Stimulated activated CD8-positive, alpha-beta memory T cell treated with anti-CD3 and anti-CD28 coated beads, Interleukin-4, amount 100 ng/mL, for 48 hours (primary cell): ENCODE measurements at regions not wholly inside any gene's neighbourhood (a gene's known extent, or its start where the extent isn't known, plus 50 kb on each side); places are given as distances from the start of the nearest gene placed in this dataset.
"Not testable (repeated sequence)": the region's sequence is repeated elsewhere in the genome, so short reads cannot be mapped to it uniquely, and the experiment has no call there.

Experiments
- DNase-seq: peaks from one replicate; pipeline ENCODE4 v3.0.0-alpha.2; 2020

GRCh38 chr11:93032580-93032979 lies 63.1 kb downstream of the MTNR1B start:
- no peak for DNase-seq

- DNase-seq = no peak
Observed at GRCh38 chr11:93033093-93033492, 63.6 kb downstream of the MTNR1B start.

DNA sequence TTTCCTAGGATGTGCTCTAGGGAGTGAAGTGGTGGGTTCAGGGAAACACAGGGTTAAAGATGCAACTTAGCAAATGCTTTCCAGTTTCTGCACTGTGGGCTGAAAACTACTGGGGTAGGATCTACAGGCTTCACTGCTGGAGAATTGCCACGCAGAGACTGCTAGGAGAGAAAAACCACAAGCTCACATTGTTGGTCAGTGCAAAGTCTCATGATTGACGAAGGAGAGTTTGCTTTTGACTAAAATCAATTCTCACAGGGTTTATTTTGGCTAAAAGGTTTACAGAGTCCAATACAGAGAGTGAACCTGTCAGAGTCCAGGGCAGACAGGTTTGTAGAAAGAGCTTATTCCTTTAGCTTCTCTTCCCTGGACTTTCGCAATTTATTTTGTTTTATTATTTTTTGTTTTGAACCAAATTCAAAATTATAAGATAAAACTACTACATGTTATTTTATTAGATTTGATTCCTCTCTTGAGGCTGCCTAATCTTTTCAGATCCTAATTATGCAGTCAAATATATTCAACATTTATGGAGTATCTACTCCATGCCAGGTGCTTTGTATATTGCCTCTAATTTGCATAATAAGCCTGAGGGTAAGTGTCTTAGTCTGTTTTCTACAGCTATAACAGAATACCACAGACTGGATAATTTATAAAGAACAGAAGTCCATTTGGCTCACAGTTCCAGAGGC lies 64.7 kb downstream of the MTNR1B start:
- no peak for DNase-seq

DNA sequence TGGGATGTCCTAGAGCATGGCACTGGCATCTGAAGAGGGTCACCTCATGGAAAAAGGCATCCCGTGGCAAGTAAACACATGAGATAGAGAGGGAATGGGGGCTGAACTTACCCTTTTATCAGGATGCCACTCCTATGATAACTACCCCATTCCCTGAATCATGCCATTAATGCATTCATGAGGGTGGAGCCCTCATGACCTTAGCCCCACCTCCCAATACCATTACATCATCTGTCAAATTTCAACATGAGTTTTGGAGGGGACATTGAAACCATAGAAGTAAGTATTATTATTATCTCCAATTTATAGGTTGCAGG lies 65.2 kb downstream of the MTNR1B start:
- no peak for DNase-seq

DNA sequence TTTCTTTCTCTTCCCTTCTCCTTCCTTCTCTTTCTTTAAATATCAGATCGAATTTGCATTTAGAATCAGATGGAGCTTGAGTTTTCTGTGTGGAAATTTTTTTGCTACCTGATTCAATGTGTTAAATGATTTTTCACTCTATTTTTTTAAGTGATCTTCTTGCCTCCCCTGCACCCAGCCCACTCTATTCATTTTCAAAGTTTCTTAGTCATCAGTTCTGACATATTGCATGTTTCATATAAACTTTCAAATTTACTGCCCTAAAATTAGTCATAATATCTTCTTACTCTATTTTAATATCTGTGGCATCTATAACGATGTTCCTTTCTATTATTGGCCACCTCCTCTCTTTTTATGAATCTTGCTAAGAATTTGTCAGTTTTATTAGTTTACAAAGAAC lies 69.1 kb downstream of the MTNR1B start:
- DNase-seq = no peak

DNA sequence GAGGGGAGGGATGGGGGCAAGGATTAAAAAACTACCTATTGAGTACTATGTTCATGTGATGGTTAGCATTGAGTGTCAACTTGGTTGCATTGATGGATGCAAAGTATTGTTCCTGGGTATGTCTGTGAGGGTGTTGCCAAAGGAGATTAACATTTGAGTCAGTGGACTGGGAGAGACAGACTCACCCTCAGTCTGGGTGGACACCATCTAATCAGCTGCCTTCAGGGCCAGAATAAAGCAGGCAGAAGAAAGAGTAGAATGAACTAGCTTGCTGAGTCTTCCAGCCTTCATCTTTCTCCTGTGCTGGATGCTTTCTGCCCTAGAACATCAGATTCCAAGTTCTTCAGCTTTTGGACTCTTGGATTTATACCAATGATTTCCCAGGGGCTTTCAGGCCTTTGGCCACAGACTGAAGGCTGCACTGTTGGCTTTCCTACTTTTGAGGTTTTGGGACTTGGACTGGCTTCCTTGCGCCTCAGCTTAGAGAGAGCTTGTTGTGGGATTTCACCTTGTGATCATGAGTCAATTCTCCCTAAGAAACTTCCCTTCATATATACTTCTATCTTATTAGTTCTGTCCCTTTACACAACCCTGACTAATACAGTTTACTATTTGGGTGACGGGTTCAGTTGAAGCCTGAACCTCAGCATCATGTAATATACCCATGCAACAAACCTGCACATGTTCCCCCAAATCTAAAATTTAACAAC lies 70.2 kb downstream of the MTNR1B start:
- no peak for DNase-seq

DNA sequence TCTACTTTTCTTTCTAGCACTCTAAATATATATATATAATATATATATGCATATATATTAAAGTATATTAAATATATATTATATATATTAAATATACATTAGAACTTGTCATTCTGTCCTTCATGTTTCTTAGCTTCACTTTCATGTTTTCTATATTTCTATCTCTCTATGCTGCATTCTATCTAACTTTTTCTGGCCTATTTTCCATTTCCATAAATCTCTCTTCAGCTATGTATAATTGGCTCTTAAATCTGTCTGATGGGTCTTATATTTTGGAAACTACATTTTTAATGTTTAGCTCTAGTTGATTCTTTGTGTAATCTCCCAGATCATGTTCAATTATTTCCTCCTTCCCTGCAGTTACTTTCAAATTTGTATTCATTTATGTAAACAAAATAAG lies 72.2 kb downstream of the MTNR1B start:
- no peak for DNase-seq

GRCh38 chr11:93043186-93043585 lies 73.7 kb downstream of the MTNR1B start:
- DNase-seq = not testable (repeated sequence)

- DNase-seq = no peak
Observed at GRCh38 chr11:93049740-93050139, 80.3 kb downstream of the MTNR1B start.

GRCh38 chr11:93051186-93051585 lies 81.7 kb downstream of the MTNR1B start:
- DNase-seq = no peak

- no peak for DNase-seq
Observed at GRCh38 chr11:93053864-93054263, 84.4 kb downstream of the MTNR1B start.

DNA sequence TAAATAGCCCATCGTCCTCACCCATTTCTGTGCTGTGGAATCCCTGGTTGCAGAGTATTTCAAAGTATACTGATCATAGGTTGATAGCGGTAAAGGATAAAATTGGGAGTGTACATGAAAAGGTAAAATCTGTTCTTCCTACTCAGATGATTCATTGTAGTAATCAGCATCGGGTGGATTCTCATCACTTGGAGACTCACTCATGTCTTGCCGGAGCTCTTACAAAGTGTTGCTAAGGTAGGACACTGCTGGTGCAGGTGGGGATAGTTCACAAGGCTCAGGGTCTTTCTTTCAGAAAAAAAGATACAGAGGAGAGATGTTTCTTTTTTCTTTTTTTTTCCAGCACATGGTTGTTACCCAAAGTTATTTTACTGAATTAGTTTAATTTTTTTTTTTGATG lies 84.8 kb downstream of the MTNR1B start:
- no peak for DNase-seq

DNA sequence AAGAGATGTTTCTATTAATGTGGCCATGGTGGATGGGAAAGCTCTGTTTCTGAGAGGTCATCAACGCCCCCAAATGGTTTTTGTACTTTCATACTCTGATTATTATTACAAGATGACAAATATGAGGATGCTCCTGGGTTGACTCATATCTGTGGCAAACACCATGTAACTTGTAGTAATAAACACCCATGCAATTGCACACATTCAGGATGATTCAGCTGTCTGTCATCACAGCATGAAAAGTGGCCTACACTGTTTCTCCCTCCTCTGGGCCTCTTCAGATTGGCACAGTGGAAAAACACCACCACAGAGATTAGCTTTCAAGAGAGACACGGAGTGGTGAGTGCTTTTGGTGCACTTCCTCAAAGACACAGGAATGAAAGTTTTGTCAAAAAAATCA lies 85.4 kb downstream of the MTNR1B start:
- no peak for DNase-seq

GRCh38 chr11:93059117-93059957 lies 89.9 kb downstream of the MTNR1B start:
- no peak for DNase-seq

DNA sequence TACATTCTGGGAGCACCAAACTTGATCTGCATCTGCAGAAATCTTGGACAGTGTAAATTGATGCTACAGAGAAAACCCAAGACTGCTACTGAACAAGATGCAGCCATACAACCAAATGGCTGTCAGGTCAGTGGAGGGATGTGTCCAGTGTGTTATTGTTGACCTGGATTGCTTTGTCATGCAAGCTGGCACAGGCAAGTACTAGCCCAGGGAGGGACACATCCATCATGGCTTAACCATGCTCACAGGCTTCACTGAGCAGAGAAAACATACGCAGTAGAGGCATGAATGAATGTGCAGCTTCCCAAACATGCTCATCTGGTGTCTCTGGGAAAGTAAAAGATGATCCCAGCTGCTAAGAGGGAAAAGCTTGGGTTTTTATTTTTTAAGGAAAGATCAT lies 93.6 kb downstream of the MTNR1B start:
- no peak for DNase-seq

- peak; percentile 26 for DNase-seq
Observed at GRCh38 chr11:93065074-93065674, 95.7 kb downstream of the MTNR1B start.

- no peak for DNase-seq
Observed at GRCh38 chr11:93067881-93068390, 98.5 kb downstream of the MTNR1B start.

- DNase-seq = no peak
Observed at GRCh38 chr11:93072229-93072914, 102.9 kb downstream of the MTNR1B start.

- DNase-seq = no peak
Observed at GRCh38 chr11:93073026-93073425, 103.6 kb downstream of the MTNR1B start.

DNA sequence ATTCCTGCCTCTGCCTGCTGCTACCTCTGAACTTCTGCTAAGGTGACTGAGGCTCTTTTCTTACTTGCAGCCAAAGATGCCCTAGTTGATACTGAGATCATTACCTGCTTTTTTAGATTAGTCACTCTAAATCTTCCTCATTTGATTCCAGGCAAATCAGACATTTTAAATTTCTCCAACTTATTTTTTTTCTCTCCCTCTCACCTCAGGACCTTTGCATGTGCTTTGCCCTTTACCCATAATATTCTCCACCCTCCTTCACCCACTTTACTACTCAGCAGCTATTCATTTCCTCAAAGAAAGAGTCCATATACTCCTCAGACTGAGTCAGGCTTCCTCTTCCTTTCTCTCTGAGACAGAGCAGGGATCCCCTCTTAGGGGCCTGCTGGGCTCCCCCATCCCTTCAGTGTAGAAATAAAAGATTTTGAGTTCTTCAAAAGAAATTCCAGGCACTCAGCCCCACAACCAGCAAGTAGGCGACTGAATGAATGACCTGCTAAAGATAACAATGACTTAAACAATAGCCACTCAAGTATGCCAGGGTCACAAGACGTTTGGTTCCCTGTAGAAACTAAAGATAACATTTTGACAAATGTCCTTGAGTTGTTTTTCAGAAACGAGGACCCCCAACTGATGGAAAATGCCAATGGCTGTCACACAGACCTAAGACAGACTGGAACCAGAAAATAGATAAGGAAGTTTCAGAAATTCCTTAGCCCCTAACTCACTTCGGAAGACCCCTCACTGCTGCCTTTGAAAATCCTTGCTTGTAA lies 104.2 kb downstream of the MTNR1B start:
- no peak for DNase-seq

GRCh38 chr11:93074352-93074751 lies 104.9 kb downstream of the MTNR1B start:
- DNase-seq = no peak

DNA sequence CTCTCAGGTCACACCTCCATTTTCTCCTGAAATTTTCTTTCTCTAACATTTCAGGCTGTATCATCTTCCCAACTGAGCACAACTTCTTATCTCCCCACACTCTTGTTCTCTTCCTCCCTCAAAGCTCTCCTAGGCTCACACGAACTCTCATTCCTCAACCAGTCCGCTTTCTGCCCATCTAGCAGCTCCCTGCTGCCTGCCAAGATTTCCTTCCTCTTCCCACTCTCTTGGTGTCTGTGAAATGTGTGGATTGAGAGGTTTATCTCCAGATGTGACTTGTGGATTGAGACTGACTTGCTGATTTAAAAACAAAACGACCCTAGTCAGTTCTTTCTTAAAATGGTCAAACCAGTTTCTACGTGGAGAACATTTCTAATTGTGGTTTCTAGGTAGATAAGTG lies 106.3 kb downstream of the MTNR1B start:
- no peak for DNase-seq
